Astrocyte of the hippocampus (primary cell): ENCODE measurements at regions not wholly inside any gene's neighbourhood (a gene's known extent, or its start where the extent isn't known, plus 50 kb on each side); places are given as distances from the start of the nearest gene placed in this dataset.

Source experiments
- DNase-seq: peaks from one replicate; pipeline ENCODE4 v3.0.0; 2011; ENCODE audit warnings: low read depth, low spot score

GRCh38 chr1:199956005-199956404 is 71.5 kb upstream of the NR5A2 start:
- DNase-seq = no peak

GRCh38 chr1:199959033-199959774 is 68.3 kb upstream of the NR5A2 start:
- no peak for DNase-seq

GRCh38 chr1:199959775-199960110 is 67.8 kb upstream of the NR5A2 start:
- DNase-seq = no peak

GRCh38 chr1:199970125-199970524 is 57.4 kb upstream of the NR5A2 start:
- no peak for DNase-seq

GRCh38 chr1:199976496-199977144 is 50.9 kb upstream of the NR5A2 start:
- DNase-seq = no peak
